ENCODE measurements at regions not wholly inside any gene's neighbourhood (a gene's known extent, or its start where the extent isn't known, plus 50 kb on each side); places are given as distances from the start of the nearest gene placed in this dataset.

GRCh38 chr6:94344866-94345265 is 925.5 kb upstream of the EPHA7 start:
- TF ChIP-seq FOXA1 (IDR thresholded peaks at IDR 0.05) (no peak), CTCF (IDR thresholded peaks at IDR 0.05; ENCODE audit: low read depth, low read length, missing input control) (no peak), ZBTB33 (IDR thresholded peaks at IDR 0.05) (no peak), JUND (IDR thresholded peaks at IDR 0.05) (no peak), ATF3 (IDR thresholded peaks at IDR 0.05) (no peak), REST (IDR thresholded peaks at IDR 0.05) (no peak), SP1 (IDR thresholded peaks at IDR 0.05) (no peak)
